ENCODE measurements at regions not wholly inside any gene's neighbourhood (a gene's known extent, or its start where the extent isn't known, plus 50 kb on each side); places are given as distances from the start of the nearest gene placed in this dataset.

DNA sequence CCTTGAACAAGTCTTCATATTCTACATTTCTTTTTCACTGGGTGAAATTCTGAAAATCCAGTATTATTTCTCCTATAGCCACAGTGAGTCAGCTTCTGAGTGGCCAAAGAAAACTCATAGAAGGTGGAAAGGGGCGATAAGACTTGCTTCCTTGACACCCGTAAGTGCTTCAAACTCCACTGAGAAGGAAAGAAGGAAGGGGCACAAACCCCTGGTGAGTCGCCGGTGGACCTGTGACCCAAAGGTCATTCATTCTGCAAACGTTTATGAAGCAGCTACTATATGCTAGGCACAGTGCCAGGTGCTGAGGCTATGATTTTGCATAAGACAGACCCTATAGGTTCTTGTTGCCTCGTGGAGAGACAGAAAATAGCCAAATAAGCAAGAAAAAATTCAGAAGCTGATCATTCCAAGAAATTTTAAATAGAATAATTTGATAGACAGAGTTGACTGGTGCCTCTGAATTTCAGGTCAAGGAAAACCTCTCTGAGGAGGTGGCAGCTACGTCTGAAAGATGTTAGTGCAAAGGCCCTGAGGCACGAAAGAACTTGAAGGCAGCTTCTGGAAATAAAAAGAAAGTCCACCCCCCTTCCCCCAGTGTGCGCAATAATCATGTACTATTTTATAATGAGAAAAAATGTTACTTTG is 118.2 kb downstream of the CD24 start:
- H3K9me3 ChIP-seq (ENCODE audit: control insufficient read depth in 4 of 4, low read length in 3 of 4), result peaks cover 0 to 4% (median 4%) of the 10 kb centered on the region in 4 donors
- TF ChIP-seq SP1 (IDR thresholded peaks at IDR 0.05) (no peak), YY1 (IDR thresholded peaks at IDR 0.05) (no peak)
- H3K9ac ChIP-seq (ENCODE audit: low read depth in 1 of 2, low read length in 2 of 2), result no peak overlapping the region
- no peaks in the 10 kb centered on the region for H3K36me3 ChIP-seq (ENCODE audit: control insufficient read depth in 4 of 4, insufficient read depth in 3 of 4, low read depth in 1 of 4, low read length in 3 of 4)
- no peak overlapping the region for H3K27ac ChIP-seq (ENCODE audit: low read depth in 1 of 2, low read length in 2 of 2)
- no peak for DNase-seq (ENCODE audit: low spot score)
- H3K27me3 ChIP-seq (ENCODE audit: control insufficient read depth in 4 of 4, insufficient read depth in 4 of 4, low read length in 3 of 4), result no peaks in the 10 kb centered on the region
- 81% methylated on average over 9 of the region's 9 CpGs for WGBS
- no peak overlapping the region for H3K4me3 ChIP-seq (ENCODE audit: low read depth in 1 of 3, low read length in 3 of 3)
- H3K4me1 ChIP-seq (ENCODE audit: control insufficient read depth in 4 of 4, insufficient read depth in 4 of 4, low read length in 3 of 4), result no peaks in the 10 kb centered on the region

DNA sequence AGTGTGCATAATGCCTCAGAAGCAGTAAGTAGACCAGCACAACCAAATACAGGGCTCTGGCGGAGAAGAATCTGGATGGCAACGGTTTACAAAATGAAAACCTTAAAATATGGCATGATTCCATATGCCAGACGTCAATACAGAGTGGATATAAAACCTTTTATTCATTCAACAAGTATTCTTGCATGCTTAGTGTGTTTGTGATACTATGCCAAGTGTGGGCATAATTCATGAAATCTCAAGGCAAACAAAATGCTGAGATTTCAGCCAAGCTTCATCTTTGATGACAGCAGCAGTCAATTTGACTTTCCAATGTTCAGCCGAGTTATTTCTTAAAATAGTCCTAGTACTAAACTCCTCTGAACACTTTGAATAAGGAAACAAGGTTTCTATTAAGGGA is 119.4 kb downstream of the CD24 start:
- H3K27ac ChIP-seq (ENCODE audit: low read depth in 1 of 2, low read length in 2 of 2), result no peak overlapping the region
- H3K9ac ChIP-seq (ENCODE audit: low read depth in 1 of 2, low read length in 2 of 2), result no peak overlapping the region
- H3K9me3 ChIP-seq (ENCODE audit: control insufficient read depth in 4 of 4, low read length in 3 of 4), result peaks cover 0 to 4% (median 4%) of the 10 kb centered on the region in 4 donors
- H3K36me3 ChIP-seq (ENCODE audit: control insufficient read depth in 4 of 4, insufficient read depth in 3 of 4, low read depth in 1 of 4, low read length in 3 of 4), result no peaks in the 10 kb centered on the region
- TF ChIP-seq TAF1 (conservative IDR thresholded peaks at IDR 0.05) (no peak), FOXA1 (IDR thresholded peaks at IDR 0.05) (no peak), HNF4A (conservative IDR thresholded peaks at IDR 0.05) (no peak), RXRA (IDR thresholded peaks at IDR 0.05) (no peak), YY1 (IDR thresholded peaks at IDR 0.05) (no peak), NR2F2 (IDR thresholded peaks at IDR 0.05) (no peak), RAD21 (IDR thresholded peaks at IDR 0.05) (no peak), SP1 (IDR thresholded peaks at IDR 0.05) (no peak), GABPA (IDR thresholded peaks at IDR 0.05 in 1 of 2, conservative IDR thresholded peaks at IDR 0.05 in 1 of 2) (no peak), EGR1 (IDR thresholded peaks at IDR 0.05; ENCODE audit: low read depth in 2 of 2) (no peak), FOXA2 (IDR thresholded peaks at IDR 0.05) (no peak)
- TF ChIP-seq, protein P1, sequence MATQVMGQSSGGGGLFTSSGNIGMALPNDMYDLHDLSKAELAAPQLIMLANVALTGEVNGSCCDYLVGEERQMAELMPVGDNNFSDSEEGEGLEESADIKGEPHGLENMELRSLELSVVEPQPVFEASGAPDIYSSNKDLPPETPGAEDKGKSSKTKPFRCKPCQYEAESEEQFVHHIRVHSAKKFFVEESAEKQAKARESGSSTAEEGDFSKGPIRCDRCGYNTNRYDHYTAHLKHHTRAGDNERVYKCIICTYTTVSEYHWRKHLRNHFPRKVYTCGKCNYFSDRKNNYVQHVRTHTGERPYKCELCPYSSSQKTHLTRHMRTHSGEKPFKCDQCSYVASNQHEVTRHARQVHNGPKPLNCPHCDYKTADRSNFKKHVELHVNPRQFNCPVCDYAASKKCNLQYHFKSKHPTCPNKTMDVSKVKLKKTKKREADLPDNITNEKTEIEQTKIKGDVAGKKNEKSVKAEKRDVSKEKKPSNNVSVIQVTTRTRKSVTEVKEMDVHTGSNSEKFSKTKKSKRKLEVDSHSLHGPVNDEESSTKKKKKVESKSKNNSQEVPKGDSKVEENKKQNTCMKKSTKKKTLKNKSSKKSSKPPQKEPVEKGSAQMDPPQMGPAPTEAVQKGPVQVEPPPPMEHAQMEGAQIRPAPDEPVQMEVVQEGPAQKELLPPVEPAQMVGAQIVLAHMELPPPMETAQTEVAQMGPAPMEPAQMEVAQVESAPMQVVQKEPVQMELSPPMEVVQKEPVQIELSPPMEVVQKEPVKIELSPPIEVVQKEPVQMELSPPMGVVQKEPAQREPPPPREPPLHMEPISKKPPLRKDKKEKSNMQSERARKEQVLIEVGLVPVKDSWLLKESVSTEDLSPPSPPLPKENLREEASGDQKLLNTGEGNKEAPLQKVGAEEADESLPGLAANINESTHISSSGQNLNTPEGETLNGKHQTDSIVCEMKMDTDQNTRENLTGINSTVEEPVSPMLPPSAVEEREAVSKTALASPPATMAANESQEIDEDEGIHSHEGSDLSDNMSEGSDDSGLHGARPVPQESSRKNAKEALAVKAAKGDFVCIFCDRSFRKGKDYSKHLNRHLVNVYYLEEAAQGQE (IDR thresholded peaks at IDR 0.05), result no peak
- TF ChIP-seq, protein P2, sequence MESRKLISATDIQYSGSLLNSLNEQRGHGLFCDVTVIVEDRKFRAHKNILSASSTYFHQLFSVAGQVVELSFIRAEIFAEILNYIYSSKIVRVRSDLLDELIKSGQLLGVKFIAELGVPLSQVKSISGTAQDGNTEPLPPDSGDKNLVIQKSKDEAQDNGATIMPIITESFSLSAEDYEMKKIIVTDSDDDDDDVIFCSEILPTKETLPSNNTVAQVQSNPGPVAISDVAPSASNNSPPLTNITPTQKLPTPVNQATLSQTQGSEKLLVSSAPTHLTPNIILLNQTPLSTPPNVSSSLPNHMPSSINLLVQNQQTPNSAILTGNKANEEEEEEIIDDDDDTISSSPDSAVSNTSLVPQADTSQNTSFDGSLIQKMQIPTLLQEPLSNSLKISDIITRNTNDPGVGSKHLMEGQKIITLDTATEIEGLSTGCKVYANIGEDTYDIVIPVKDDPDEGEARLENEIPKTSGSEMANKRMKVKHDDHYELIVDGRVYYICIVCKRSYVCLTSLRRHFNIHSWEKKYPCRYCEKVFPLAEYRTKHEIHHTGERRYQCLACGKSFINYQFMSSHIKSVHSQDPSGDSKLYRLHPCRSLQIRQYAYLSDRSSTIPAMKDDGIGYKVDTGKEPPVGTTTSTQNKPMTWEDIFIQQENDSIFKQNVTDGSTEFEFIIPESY (IDR thresholded peaks at IDR 0.05), result no peak
- TF ChIP-seq, protein P3, sequence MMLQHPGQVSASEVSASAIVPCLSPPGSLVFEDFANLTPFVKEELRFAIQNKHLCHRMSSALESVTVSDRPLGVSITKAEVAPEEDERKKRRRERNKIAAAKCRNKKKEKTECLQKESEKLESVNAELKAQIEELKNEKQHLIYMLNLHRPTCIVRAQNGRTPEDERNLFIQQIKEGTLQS (IDR thresholded peaks at IDR 0.05), result no peak
- no peaks in the 10 kb centered on the region for H3K27me3 ChIP-seq (ENCODE audit: control insufficient read depth in 4 of 4, insufficient read depth in 4 of 4, low read length in 3 of 4)
- 90% methylated on average over 4 of the region's 4 CpGs for WGBS
- no peaks in the 10 kb centered on the region for H3K4me1 ChIP-seq (ENCODE audit: control insufficient read depth in 4 of 4, insufficient read depth in 4 of 4, low read length in 3 of 4)
- no peak overlapping the region for H3K4me3 ChIP-seq (ENCODE audit: low read depth in 1 of 3, low read length in 3 of 3)
- DNase-seq (ENCODE audit: low spot score), result no peak
